ENCODE measurements at regions not wholly inside any gene's neighbourhood (a gene's known extent, or its start where the extent isn't known, plus 50 kb on each side); places are given as distances from the start of the nearest gene placed in this dataset.

DNA sequence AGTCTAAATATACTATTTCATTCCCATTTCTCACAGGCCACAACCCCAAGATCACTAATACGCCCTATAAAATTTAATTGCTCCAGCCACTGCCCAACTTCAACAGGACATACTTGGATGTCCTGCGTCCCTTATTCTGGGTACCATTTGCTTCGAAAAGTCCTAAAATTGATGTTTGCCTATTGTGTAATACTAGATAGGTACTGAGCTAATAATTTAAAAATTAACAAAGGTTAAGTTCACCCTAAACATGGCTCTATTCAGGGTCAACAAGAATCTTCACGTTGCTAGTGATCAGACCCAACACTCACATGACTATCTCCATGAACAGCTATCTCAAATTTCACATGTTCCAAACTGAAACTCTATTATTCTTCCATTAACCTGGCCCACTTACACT, 296.4 kb upstream of the RND3 start:
- DNase-seq (ENCODE audit: low spot score), result no peak

DNA sequence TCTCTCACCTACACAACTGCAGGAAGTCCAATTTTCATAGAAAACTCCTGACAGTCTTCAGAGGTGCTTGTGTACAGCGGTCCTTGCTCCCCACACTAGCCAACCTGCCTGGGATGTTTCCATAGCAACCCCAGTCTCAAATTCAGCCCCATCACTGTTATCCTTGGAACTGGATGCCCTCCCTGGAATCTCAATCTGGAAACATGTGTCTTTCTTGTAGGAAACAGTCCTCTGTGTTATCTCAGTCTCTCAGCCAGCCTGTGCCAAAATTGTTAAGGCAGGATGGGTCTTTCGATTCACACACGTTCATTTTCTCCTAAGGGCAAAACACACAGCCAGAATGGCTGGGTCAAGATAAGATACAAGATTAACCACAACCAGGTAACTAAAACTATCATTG, 295.5 kb upstream of the RND3 start:
- no peak for DNase-seq (ENCODE audit: low spot score)

DNA sequence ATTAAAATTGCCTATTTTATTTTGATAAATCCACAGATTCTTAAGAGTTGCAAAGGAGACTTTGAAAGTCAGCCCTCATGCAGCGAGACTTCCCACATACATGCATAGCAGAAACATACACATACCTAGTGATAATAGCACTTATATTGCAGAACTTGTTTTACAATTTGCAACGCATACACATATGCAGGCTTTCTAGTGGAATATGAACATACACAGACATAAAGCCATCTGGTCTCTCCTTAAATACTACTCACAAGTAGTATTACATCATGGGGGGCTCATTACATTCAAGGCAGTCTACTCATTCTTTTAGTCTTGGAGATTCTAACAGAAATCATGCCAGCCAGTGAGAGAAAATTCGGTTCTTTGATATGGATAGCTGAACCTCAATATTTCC, 295.1 kb upstream of the RND3 start:
- no peak for DNase-seq (ENCODE audit: low spot score)

DNA sequence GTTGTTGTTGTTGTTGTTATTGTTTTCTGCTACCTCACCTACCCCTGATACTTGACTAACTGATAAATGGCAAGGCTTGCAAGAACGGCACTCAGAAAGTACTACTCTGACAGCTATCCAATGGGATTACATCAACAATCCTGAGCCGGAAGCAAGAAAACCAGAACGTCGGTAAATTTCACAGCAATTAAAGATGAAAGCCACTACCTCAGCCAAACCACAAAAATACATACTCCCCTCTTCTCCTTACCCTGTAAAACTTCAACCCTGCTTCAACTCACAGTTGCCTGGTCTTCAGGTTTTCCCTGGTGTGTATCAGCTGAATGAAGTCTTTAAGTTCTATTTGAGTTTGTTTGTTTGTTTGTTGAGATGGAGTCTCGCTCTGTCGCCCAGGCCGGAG, 293.7 kb upstream of the RND3 start:
- DNase-seq (ENCODE audit: low spot score), result no peak

GRCh38 chr2:150778828-150779227, 291.4 kb upstream of the RND3 start:
- DNase-seq (ENCODE audit: low spot score), result no peak

DNA sequence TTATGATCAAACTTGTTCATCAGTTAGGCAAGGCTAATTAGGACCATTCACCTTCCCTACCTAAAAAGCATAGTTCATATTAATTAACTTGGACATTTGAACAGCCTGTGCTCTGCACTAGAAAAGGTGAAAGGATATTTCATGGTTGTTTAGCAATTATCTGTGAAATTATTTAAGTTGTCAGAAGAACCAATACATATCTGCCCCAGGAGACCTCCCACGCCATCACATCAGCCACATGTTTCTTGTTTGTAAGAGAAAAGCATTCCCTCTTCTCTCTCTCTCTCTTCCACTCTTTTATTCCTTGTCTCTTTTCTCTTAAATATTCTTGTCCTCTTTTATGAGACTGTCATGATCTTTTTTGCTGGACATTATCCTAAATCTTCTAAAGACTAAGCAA, 282.0 kb upstream of the RND3 start:
- DNase-seq (ENCODE audit: low spot score), result no peak

- DNase-seq (ENCODE audit: low spot score), result no peak
These were observed 280.7 kb upstream of the RND3 start for GRCh38 chr2:150767991-150768746.

DNA sequence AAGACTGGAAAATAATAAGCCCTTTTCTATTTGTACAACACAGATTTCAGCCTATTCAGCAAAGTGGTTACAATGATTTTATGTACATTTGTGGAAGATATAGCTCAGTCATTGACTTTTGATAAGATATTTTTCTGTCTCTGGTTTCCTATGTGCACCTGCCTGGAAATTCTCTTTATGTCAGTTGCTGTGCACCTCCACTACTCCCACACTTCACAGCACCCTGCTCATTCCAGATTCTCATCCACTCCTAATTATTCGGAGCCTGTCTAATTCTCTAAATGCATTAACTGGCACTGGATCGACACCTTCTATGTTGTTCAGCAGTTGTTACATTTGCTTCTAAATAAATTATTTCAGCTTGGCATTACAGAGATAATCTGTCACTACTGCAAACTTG, 275.1 kb upstream of the RND3 start:
- DNase-seq (ENCODE audit: low spot score), result no peak

DNA sequence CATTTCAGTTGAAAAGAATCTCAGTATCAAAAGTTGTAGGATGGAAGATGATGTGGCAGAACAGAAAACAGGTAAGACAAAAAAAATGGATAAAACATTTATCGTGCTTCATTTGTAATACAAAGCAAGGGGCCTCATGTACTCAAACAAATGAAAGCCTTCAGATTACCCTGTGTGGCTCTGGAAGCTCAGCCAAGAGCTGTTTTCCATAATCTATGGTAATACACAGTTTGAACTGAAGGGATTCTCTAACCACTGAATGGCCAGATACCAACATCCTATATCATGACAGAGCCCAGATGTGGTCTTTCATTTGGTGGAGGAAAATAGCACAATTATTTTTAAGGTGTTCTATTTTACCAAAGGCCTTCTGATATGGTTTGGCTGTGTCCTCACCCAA, 272.1 kb upstream of the RND3 start:
- no peak for DNase-seq (ENCODE audit: low spot score)

DNA sequence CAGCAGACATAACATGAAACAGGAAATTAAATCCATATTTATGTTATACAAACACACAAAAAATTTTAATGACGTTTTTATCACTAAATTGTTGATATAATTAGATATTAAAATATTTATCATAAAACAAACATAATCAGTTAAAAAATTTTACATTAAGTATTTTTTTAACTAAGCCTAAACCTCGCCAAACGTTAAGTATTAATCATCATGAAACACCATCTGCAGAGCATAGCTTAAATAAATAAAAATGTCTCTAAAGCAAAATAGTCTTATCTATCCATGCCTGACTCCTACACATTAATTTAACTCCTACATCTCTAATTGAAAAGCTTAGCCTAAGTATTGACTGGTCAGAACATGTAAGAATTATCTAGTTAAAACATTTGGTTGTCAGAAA, 271.6 kb upstream of the RND3 start:
- DNase-seq (ENCODE audit: low spot score), result no peak

DNA sequence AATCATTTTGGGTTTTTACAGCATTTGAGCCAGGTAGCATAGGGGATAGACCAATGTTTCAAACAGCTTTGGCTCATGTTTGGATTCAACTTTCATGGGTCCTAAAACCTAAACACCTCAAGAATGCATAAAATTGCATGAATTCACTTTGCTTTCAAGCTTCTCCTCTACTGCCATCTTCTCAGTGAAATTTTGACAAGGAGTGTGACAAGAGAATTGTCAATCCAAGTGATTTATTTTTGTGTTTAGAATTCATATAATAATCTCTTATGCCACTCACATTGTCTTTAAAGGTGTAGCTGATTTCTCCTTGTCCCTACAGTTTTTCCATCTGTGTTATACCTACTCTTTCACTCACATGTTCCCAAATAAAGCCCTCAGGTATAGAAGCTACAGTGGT, 264.8 kb upstream of the RND3 start:
- no peak for DNase-seq (ENCODE audit: low spot score)

DNA sequence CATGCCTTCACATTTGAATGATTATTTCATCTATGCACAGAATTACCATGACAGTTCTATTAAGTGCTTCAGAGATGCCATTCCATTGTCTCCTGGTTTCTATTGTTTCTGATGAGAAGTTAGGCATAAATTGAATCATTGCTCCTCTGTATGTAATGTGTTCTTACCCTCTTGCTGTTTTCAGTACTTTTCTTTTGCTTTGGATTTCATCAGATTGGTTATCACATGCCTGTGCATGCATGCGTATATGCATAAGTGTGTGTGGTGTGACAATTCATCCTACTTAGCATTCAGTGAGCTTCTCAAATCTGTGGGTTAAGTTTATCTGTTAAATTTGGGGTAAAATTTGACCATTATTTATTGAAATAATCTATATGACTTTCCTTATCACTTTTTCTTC, 263.3 kb upstream of the RND3 start:
- DNase-seq (ENCODE audit: low spot score), result no peak

GRCh38 chr2:150742094-150742493, 254.6 kb upstream of the RND3 start:
- DNase-seq (ENCODE audit: low spot score), result no peak

DNA sequence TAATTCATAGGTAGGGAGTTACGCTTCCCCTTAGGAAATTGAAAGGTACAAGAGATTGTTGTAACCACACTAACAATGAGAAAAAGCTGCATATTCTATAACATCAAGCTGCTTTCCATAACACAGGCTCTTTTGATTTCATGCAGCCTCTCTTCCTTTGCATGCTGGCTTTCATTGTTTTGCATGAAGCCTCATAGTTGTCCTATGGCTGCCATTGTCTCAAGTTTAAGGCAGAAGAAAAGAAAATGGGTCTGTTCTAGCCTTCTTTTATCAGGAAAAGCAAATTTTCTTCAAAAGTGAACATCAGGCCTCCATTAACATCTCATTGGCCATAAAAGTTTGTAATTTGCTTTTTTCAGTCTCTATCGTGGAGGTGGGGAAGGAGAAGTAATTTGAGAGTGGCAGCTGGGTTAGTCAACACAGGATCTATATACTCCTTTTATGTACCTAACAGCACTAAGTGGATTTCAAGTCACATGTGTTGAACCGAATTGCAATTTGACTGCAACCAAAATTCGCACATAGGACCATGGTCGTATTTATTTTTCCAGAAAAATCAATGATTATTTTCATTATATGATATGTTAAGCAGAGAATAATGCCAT, 248.5 kb upstream of the RND3 start:
- DNase-seq (ENCODE audit: low spot score), result no peak

DNA sequence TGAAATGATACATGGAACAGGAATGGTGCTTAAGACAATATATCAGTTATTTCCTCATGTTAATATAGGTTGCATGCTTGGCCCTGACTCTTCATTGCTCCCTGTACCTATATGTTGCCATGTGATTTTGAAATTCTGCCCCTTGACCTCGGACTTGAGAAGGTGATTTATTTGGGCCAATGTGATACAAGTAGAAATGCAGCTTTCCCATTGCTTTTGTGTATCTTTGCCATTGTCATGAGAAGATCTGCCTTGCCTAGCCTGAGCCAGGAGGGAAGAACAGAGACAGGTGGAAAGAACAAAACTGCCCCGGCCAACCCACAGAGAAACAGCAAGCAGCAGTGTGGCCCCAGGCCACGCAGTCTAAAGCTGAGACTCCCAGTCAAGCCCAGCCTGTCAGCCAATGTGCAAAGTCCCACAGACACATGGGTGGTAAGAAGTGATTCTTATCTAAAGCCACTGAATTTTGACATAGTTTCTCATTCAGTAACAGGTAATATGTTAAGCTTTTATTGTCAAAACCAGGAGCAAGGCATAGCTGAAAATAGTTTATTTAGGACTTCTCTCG, 245.7 kb upstream of the RND3 start:
- DNase-seq (ENCODE audit: low spot score), result no peak

DNA sequence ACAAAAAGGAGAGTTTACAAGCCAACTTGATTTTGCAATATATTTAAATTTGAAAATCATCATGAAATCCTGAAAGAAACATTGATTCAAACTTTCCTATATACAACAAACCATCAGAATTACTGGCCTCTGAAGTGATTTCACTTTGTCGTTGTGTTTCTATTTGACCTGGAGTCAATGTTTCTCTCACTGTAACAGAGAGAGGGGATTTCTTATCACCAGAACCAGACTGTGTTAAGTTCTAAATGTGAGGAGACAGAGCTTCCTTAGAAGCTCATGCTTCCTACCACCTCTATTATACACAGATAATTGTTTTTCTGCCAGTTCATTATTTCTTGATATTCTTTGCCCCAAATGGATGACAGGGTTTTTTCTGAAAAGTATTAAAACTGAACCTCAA, 245.0 kb upstream of the RND3 start:
- DNase-seq (ENCODE audit: low spot score), result no peak

- no peak for DNase-seq (ENCODE audit: low spot score)
These were observed 244.6 kb upstream of the RND3 start for GRCh38 chr2:150732064-150732463.

DNA sequence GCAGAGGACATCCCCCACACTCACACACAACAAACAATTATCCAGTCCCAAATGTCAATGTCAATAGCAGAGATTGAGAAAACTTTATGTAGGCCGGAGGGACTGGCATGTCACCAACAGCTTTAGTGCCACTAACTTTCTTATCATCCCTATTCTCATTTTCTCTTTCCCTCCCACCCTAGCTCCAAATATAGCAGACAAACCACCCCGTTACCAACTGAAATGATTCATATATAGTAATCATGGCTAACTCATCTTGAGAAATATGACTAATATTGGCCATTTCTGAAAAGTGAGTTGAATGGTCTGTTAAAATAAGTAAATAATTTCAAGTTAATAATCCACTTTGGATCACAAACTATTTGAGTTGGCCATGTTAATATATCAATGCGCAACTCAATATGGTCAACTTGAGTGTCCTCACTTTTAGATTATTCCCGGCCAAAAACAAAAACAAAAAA, 242.1 kb upstream of the RND3 start:
- no peak for DNase-seq (ENCODE audit: low spot score)

GRCh38 chr2:150718280-150718679, 230.8 kb upstream of the RND3 start:
- no peak for DNase-seq (ENCODE audit: low spot score)

DNA sequence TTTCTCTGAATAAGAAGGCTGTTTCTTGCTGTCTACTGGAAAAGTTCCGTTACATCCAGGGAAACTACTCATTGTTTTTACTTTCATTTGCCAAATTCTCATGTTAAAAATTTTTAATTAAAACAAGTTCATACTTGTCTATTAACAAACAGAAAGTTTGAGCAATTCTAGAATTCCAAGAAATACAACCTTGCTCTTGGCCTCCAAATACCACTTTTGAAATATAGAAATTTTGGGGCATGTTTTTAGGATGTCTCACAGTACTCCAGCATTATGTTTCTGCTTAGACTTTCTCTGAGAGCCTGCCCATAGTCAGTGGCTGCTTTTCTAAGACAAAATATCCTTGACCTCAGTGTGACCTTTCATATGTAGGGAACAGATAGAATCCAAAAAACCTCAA, 228.7 kb upstream of the RND3 start:
- DNase-seq (ENCODE audit: low spot score), result no peak

GRCh38 chr2:150715501-150715900, 228.0 kb upstream of the RND3 start:
- no peak for DNase-seq (ENCODE audit: low spot score)

DNA sequence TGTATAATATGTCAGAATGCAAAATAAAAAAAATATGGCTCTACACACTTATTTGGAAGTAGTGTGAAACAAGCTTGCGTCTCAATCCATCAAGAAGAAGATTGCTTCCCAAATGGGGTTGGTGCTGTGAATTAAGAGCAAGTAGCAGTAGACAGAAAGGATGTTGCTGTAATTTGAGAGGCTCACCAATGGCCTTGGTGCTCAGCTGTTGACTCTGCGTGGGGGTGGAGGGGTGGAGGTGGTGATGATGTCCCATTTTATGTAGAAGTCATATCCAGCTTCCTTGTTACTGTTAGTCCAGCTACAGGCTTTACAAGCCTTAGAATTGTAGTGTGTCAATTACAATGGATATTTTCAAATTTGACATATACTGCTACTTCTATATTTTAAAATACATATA, 223.4 kb upstream of the RND3 start:
- no peak for DNase-seq (ENCODE audit: low spot score)

DNA sequence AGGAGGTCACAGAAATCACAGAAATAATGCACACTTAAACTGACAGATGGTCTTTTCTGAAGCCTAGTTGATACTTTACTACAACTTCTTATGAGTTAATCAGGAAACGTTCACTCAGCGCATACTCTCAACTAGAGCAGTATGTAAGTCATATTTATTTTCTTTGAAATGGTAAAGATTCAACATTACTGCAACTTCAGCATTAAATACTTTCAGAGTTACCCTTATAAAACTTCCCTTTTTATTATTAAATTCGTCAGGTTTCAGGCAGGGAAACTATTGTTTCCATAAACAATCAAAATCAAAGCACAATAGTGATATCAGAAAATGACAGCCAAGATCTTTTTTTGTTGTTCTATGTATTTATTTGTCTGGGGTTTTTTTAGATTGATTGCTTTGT, 222.6 kb upstream of the RND3 start:
- no peak for DNase-seq (ENCODE audit: low spot score)

GRCh38 chr2:150706561-150706960, 219.1 kb upstream of the RND3 start:
- no peak for DNase-seq (ENCODE audit: low spot score)

Measured in ureter (tissue), 1 donor.